Prostate gland (tissue), 2 donors: ENCODE measurements at regions not wholly inside any gene's neighbourhood (a gene's known extent, or its start where the extent isn't known, plus 50 kb on each side); places are given as distances from the start of the nearest gene placed in this dataset.
"Not testable (repeated sequence)": the region's sequence is repeated elsewhere in the genome, so short reads cannot be mapped to it uniquely, and the experiment has no call there.

Source experiments
- DNase-seq: peaks from one replicate; pipeline ENCODE4 v3.0.0-alpha.2; 2019; ENCODE audit warnings: low spot score
- H3K27ac ChIP-seq, 2 donors: fragments of 200-600 bp; sonication (generic); 2 replicates each; pipeline ENCODE4 v1.5.1; 2017 to 2019
- H3K27me3 ChIP-seq: fragments of 200-600 bp; sonication (generic); replicated peaks from 2 replicates; pipeline ENCODE4 v1.5.1; 2019; ENCODE audit not compliant: insufficient read depth
- H3K36me3 ChIP-seq, 2 donors: fragments of 200-600 bp; sonication (generic); 1 replicate in 1 of 2; 2 replicates in 1 of 2; pipeline versions ENCODE4 v1.5.1 to v1.8.1; 2017 to 2019
- H3K4me1 ChIP-seq: fragments of 200-600 bp; sonication (generic); replicated peaks from 2 replicates; pipeline ENCODE4 v1.5.1; 2019
- H3K4me3 ChIP-seq, 2 donors: fragments of 200-600 bp; sonication (generic); 2 replicates each; pipeline ENCODE4 v1.5.1; 2017 to 2019
- H3K9me3 ChIP-seq: fragments of 200-600 bp; sonication (generic); 2 replicates; pipeline ENCODE4 v1.5.1; 2017
- CTCF ChIP-seq, 4 experiments: fragments of 200-600 bp in 2 of 4; fragments of 450-650 bp in 2 of 4; sonication (generic) in 2 of 4; IDR thresholded peaks; 1 replicate in 3 of 4; 2 replicates in 1 of 4; pipeline ENCODE4 v1.5.1; 2016 to 2019; ENCODE audit warnings: antibody characterized with exemption in 4 of 4, mild to moderate bottlenecking in 2 of 4, moderate library complexity in 2 of 4
- POLR2A ChIP-seq: fragments of 450-650 bp; IDR thresholded peaks from one replicate; pipeline ENCODE4 v1.6.1; 2016; ENCODE audit warnings: antibody characterized with exemption, mild to moderate bottlenecking
- POLR2AphosphoS5 ChIP-seq: sonication (generic); formaldehyde crosslinking; IDR thresholded peaks from one replicate; pipeline ENCODE4 v1.6.1; 2017; ENCODE audit warnings: antibody characterized with exemption
- WGBS: methylation state at CpG from one replicate; pipeline ENCODE4 v1.1.5; 2018; 5-methylcytosine and 5-hydroxymethylcytosine counted together
- intact Hi-C: fragments of 100-400 bp; cut with DNase I; formaldehyde crosslinking; loops from one replicate; pipeline ENCODE4 v1.14.2; 2022

GRCh38 chr2:242046206-242046826 is 176.8 kb downstream of the RTP5 start:
- H3K4me3 ChIP-seq, result no peak overlapping the region
- H3K9me3 ChIP-seq, result no peaks in the 10 kb centered on the region
- TF ChIP-seq CTCF (IDR thresholded peaks at IDR 0.05) (no peak), POLR2A (no peak), POLR2AphosphoS5 (no peak)
- no peak for DNase-seq
- H3K4me1 ChIP-seq, result no peaks in the 10 kb centered on the region
- H3K36me3 ChIP-seq, result no peaks in the 10 kb centered on the region
- intact Hi-C loops, result no loop called here
- H3K27me3 ChIP-seq, result peaks cover 11% of the 10 kb centered on the region
- no peak overlapping the region for H3K27ac ChIP-seq
- 66% methylated on average over 25 of the region's 38 CpGs for WGBS

DNA sequence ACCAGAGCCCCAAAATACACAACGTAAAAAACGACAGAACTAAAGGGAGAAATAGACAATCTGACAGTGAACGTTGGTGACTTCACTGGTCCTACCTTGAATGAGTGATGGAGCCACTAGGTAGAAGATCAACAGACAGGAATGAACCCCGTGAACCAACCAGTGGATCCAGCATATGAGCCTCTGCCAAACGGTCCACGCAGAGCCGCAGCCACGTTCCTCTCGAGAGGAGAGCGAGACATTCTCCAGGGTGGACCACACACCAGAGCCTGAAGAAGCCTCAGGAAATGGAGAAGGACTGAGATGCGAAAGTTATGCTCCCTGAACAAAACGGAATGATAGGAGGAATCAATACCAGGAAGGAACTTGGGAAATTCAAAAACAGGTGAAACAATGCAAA is 178.4 kb downstream of the RTP5 start:
- 88% methylated on average over 12 of the region's 12 CpGs for WGBS
- no peaks in the 10 kb centered on the region for H3K9me3 ChIP-seq
- intact Hi-C loops, result no loop called here
- H3K27me3 ChIP-seq, result peaks cover 11% of the 10 kb centered on the region
- H3K4me3 ChIP-seq, result no peak overlapping the region
- H3K36me3 ChIP-seq, result no peaks in the 10 kb centered on the region
- no peak overlapping the region for H3K27ac ChIP-seq
- TF ChIP-seq POLR2AphosphoS5 (no peak), CTCF (IDR thresholded peaks at IDR 0.05) (no peak), POLR2A (no peak)
- DNase-seq, result no peak
- no peaks in the 10 kb centered on the region for H3K4me1 ChIP-seq

DNA sequence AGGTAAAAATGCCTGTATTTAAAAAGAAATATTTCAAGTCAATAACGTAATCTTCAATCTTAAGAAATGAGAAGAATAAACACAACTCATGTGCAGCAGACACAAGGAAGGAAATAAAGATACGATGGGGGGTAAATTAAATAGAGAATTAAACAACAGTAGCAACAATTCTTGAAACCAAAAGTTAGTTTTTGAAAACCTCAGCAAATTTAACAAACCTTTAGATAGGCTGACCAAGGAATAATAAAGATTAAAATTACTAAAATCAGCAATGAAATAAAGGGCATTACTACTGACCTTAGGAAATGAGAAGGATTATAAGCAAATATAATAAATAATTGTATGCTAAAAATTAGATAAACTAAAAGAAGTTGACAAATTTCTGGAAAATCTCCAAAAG is 178.9 kb downstream of the RTP5 start:
- 83% methylated on average over 2 of the region's 2 CpGs for WGBS
- Histone ChIP-seq H3K9me3 (no peaks in the 10 kb centered on the region), H3K4me3 (no peak overlapping the region), H3K27ac (no peak overlapping the region), H3K4me1 (no peaks in the 10 kb centered on the region), H3K36me3 (no peaks in the 10 kb centered on the region), H3K27me3 (peaks cover 11% of the 10 kb centered on the region)
- no peak for DNase-seq
- intact Hi-C loops, result no loop called here
- TF ChIP-seq CTCF (IDR thresholded peaks at IDR 0.05), result no peak
- TF ChIP-seq POLR2A, result no peak
- no peak for TF ChIP-seq POLR2AphosphoS5

GRCh38 chr2:242049492-242049891 is 180.0 kb downstream of the RTP5 start:
- H3K4me3 ChIP-seq, intact Hi-C loops, H3K9me3 ChIP-seq, H3K36me3 ChIP-seq, H3K4me1 ChIP-seq, DNase-seq, H3K27me3 ChIP-seq, H3K27ac ChIP-seq: not testable (repeated sequence)
- 93% methylated on average over 7 of the region's 7 CpGs for WGBS

GRCh38 chr2:242051463-242051862 is 181.9 kb downstream of the RTP5 start:
- Histone ChIP-seq H3K36me3 (no peaks in the 10 kb centered on the region), H3K4me1 (no peaks in the 10 kb centered on the region), H3K9me3 (no peaks in the 10 kb centered on the region), H3K27ac (no peak overlapping the region), H3K4me3 (no peak overlapping the region), H3K27me3 (no peaks in the 10 kb centered on the region)
- no peak for DNase-seq
- no peak for TF ChIP-seq POLR2A
- intact Hi-C loops, result no loop called here
- WGBS, result 15% methylated on average over 1 of the region's 1 CpG

DNA sequence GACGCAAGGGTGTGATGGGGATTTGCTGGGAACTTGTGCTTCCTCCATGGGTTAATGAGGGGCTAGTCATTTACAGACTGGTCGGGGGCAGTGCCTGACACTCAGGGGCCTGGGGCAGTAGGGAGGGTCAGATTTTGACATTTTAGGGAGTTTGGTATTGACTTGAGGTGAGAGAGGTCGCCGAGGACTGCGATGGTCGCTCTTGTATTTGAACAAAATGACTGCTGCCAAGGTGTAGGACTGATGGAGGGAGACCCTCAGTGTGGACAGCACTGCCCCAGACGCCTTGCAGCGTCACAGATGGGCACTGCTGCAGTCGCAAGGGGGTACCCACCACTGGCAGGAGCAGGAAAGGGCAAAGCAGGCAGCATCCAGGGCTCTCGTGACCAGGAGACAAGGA is 182.9 kb downstream of the RTP5 start:
- Histone ChIP-seq H3K36me3 (no peaks in the 10 kb centered on the region), H3K9me3 (no peaks in the 10 kb centered on the region), H3K4me3 (no peak overlapping the region), H3K27me3 (no peaks in the 10 kb centered on the region), H3K4me1 (no peaks in the 10 kb centered on the region), H3K27ac (no peak overlapping the region)
- DNase-seq, result no peak
- no peak for TF ChIP-seq POLR2A
- 76% methylated on average over 10 of the region's 10 CpGs for WGBS
- intact Hi-C loops, result no loop called here
